ENCODE measurements at regions not wholly inside any gene's neighbourhood (a gene's known extent, or its start where the extent isn't known, plus 50 kb on each side); places are given as distances from the start of the nearest gene placed in this dataset.

GRCh38 chr13:56888455-56888854 lies 252.3 kb upstream of the PRR20A start:
- H3K4me1 ChIP-seq: no peaks in the 10 kb centered on the region
- no peak overlapping the region for H3K27ac ChIP-seq
- H3K27me3 ChIP-seq: no peaks in the 10 kb centered on the region
- H3K9me3 ChIP-seq: no peaks in the 10 kb centered on the region
- no peaks in the 10 kb centered on the region for H3K36me3 ChIP-seq
- DNase-seq (ENCODE audit: low spot score): no peak
- no peak overlapping the region for H3K4me3 ChIP-seq
- TF ChIP-seq CTCF (IDR thresholded peaks at IDR 0.05): no peak

- Histone ChIP-seq H3K36me3 (no peaks in the 10 kb centered on the region), H3K27ac (no peak overlapping the region), H3K4me1 (no peaks in the 10 kb centered on the region), H3K27me3 (no peaks in the 10 kb centered on the region), H3K9me3 (no peaks in the 10 kb centered on the region), H3K4me3 (no peak overlapping the region)
- TF ChIP-seq CTCF (IDR thresholded peaks at IDR 0.05): no peak
- DNase-seq (ENCODE audit: low spot score): no peak
These were observed 246.9 kb upstream of the PRR20A start for GRCh38 chr13:56893843-56894242.

- no peak overlapping the region for H3K4me3 ChIP-seq
- H3K36me3 ChIP-seq: no peaks in the 10 kb centered on the region
- no peaks in the 10 kb centered on the region for H3K9me3 ChIP-seq
- DNase-seq (ENCODE audit: low spot score): no peak
- no peaks in the 10 kb centered on the region for H3K4me1 ChIP-seq
- no peak for TF ChIP-seq CTCF (IDR thresholded peaks at IDR 0.05)
- H3K27ac ChIP-seq: no peak overlapping the region
- no peaks in the 10 kb centered on the region for H3K27me3 ChIP-seq
These were observed 240.0 kb upstream of the PRR20A start for GRCh38 chr13:56900549-56901279.

GRCh38 chr13:56902276-56902675 lies 238.4 kb upstream of the PRR20A start:
- no peak for TF ChIP-seq CTCF (IDR thresholded peaks at IDR 0.05)
- H3K27ac ChIP-seq: no peak overlapping the region
- no peaks in the 10 kb centered on the region for H3K27me3 ChIP-seq
- no peak for DNase-seq (ENCODE audit: low spot score)
- no peaks in the 10 kb centered on the region for H3K36me3 ChIP-seq
- no peak overlapping the region for H3K4me3 ChIP-seq
- no peaks in the 10 kb centered on the region for H3K9me3 ChIP-seq
- no peaks in the 10 kb centered on the region for H3K4me1 ChIP-seq

- H3K9me3 ChIP-seq: no peaks in the 10 kb centered on the region
These were observed 236.9 kb upstream of the PRR20A start for GRCh38 chr13:56903710-56904282.

More at GRCh38 chr13:56903710-56904282, 236.9 kb upstream of the PRR20A start:
- Histone ChIP-seq H3K27me3 (no peaks in the 10 kb centered on the region), H3K4me1 (no peaks in the 10 kb centered on the region), H3K36me3 (no peaks in the 10 kb centered on the region), H3K4me3 (no peak overlapping the region), H3K27ac (no peak overlapping the region)
- TF ChIP-seq CTCF (IDR thresholded peaks at IDR 0.05): no peak
- DNase-seq (ENCODE audit: low spot score): no peak

All from right atrium auricular region (tissue), 2 donors.